ENCODE measurements at regions not wholly inside any gene's neighbourhood (a gene's known extent, or its start where the extent isn't known, plus 50 kb on each side); places are given as distances from the start of the nearest gene placed in this dataset.

DNA sequence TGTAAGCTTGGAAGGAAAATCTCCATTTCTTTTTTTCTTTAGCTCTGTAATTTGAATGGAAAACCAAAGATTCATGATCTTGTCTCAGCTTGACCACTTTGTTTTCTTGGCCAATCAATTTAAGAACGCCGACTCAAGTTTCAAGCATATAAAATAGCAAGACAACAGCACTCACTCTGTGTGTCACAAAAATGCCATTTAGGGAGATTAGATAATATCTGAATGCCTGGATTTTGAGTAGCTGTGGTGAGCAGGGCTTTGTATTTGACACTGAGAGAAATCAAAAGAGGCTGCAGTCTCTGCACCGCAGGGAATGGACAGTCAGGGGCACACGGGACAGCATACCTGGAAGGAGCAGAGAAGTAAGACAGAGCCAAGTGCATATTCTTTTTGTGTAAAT is 209.5 kb upstream of the SLC10A2 start:
- Histone ChIP-seq H3K4me3 (no peak overlapping the region), H3K9me3 (replicated peaks in 1 of 3) (no peaks in the 10 kb centered on the region), H3K4me1 (replicated peaks in 1 of 2) (no peaks in the 10 kb centered on the region), H3K36me3 (replicated peaks in 1 of 2) (no peaks in the 10 kb centered on the region), H3K27ac (no peak overlapping the region), H3K27me3 (no peaks in the 10 kb centered on the region)
- WGBS, 4 donors, result 75 to 85% (median 79%) methylated on average over 4 of the region's 4 CpGs
- TF ChIP-seq, protein P1, sequence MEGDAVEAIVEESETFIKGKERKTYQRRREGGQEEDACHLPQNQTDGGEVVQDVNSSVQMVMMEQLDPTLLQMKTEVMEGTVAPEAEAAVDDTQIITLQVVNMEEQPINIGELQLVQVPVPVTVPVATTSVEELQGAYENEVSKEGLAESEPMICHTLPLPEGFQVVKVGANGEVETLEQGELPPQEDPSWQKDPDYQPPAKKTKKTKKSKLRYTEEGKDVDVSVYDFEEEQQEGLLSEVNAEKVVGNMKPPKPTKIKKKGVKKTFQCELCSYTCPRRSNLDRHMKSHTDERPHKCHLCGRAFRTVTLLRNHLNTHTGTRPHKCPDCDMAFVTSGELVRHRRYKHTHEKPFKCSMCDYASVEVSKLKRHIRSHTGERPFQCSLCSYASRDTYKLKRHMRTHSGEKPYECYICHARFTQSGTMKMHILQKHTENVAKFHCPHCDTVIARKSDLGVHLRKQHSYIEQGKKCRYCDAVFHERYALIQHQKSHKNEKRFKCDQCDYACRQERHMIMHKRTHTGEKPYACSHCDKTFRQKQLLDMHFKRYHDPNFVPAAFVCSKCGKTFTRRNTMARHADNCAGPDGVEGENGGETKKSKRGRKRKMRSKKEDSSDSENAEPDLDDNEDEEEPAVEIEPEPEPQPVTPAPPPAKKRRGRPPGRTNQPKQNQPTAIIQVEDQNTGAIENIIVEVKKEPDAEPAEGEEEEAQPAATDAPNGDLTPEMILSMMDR (IDR thresholded peaks at IDR 0.05), result no peak
- TF ChIP-seq POLR2A (IDR thresholded peaks at IDR 0.05), result no peak
- no peak for DNase-seq
- intact Hi-C loops (cut with DNase I), result no loop called here

- DNase-seq, result no peak
- Histone ChIP-seq H3K9me3 (replicated peaks in 1 of 3) (no peaks in the 10 kb centered on the region), H3K36me3 (replicated peaks in 1 of 2) (no peaks in the 10 kb centered on the region), H3K4me3 (no peak overlapping the region), H3K27ac (no peak overlapping the region), H3K4me1 (replicated peaks in 1 of 2) (no peaks in the 10 kb centered on the region), H3K27me3 (no peaks in the 10 kb centered on the region)
- 75 to 95% (median 89%) methylated on average over 2 of the region's 2 CpGs for WGBS, 4 donors
- intact Hi-C loops (cut with DNase I), result no loop called here
- TF ChIP-seq POLR2A (IDR thresholded peaks at IDR 0.05), result no peak
- TF ChIP-seq, protein P1 (IDR thresholded peaks at IDR 0.05), result no peak
Observed at GRCh38 chr13:103275081-103275480, 208.9 kb upstream of the SLC10A2 start.

DNA sequence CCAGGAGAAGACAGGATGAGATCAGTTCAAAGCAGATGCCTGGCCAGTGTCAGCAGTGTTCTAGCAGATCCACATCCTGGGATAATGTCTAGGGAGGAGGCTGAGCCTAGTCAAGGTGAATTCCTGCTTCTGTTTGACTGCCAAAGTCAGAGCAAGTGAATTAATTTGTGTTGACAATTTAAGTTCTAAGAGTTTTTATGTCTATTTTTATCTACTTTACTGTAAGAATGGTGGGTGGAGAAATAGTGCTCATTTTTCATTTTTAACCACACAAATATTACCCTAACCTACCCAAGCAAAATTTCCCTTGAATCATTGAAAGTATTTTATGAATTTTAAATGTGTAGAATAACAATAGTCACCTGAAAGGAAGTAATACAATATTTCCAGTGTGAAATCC is 207.6 kb upstream of the SLC10A2 start:
- no peak for TF ChIP-seq POLR2A (IDR thresholded peaks at IDR 0.05)
- TF ChIP-seq, protein P1 (IDR thresholded peaks at IDR 0.05), result no peak
- Histone ChIP-seq H3K9me3 (replicated peaks in 1 of 3) (no peaks in the 10 kb centered on the region), H3K4me3 (no peak overlapping the region), H3K36me3 (replicated peaks in 1 of 2) (no peaks in the 10 kb centered on the region), H3K27me3 (no peaks in the 10 kb centered on the region), H3K27ac (no peak overlapping the region), H3K4me1 (replicated peaks in 1 of 2) (no peaks in the 10 kb centered on the region)
- no peak for DNase-seq
- intact Hi-C loops (cut with DNase I), result no loop called here

GRCh38 chr13:103272770-103273169 is 206.6 kb upstream of the SLC10A2 start:
- DNase-seq, result no peak
- WGBS, 4 donors, result 49 to 79% (median 57%) methylated on average over 2 of the region's 2 CpGs
- no peaks in the 10 kb centered on the region for H3K4me1 ChIP-seq (replicated peaks in 1 of 2)
- H3K4me3 ChIP-seq, result no peak overlapping the region
- intact Hi-C loops (cut with DNase I), result no loop called here
- TF ChIP-seq, protein P1 (IDR thresholded peaks at IDR 0.05), result no peak
- no peak for TF ChIP-seq POLR2A (IDR thresholded peaks at IDR 0.05)
- H3K27me3 ChIP-seq, result no peaks in the 10 kb centered on the region
- no peaks in the 10 kb centered on the region for H3K36me3 ChIP-seq (replicated peaks in 1 of 2)
- H3K9me3 ChIP-seq (replicated peaks in 1 of 3), result no peaks in the 10 kb centered on the region
- H3K27ac ChIP-seq, result no peak overlapping the region
